GM11168 (cell line): ENCODE measurements at regions not wholly inside any gene's neighbourhood (a gene's known extent, or its start where the extent isn't known, plus 50 kb on each side); places are given as distances from the start of the nearest gene placed in this dataset.
"Not testable (repeated sequence)": the region's sequence is repeated elsewhere in the genome, so short reads cannot be mapped to it uniquely, and the experiment has no call there.

Source experiments
- in situ Hi-C: fragments of 300-500 bp; cut with MboI; formaldehyde crosslinking; loops from one replicate; pipeline ENCODE4 v1.12.0; 2022; ENCODE audit warnings: low sequenced_read_pairs; ENCODE audit not compliant: unreplicated experiment

DNA sequence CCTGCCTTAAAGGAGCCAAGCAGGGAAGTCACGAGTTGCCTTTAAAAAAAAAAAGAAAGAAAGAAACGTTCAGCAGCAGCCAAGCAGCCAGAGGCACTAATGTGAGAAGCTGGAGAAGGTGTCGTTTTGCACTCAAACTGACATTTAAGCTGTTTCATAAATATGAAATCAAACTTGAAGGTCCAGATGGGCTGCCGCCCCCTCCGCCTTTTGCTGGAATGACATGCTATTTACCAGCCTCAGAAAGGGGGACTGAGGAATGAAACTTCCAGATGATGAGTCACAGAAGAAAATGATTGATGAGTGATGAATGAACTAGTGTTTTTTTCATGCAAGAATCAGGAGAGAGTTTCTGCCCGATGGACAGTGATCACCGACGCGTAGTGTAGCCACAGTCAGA lies 396.8 kb downstream of the IGSF11 start:
- in situ Hi-C loops: no loop called here

DNA sequence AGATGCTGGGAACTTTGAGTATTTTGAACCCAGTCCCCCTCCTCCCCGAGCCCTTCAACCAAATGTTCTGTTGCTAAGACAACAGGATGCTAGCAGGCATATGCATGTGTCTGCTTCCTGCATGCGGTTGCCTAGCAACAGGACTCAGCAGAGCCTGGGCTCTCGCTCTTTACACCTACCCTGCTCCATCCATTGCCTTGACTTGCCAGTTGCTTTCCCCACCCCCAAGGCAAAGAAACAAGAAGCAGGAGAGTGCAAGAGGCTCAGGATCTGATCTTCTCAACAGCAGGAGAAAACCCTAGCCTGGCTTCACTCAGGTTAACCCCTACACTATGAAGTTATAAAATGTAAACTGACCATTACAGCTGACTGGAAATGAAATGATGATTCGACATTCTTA lies 393.0 kb downstream of the IGSF11 start:
- in situ Hi-C loops: no loop called here

DNA sequence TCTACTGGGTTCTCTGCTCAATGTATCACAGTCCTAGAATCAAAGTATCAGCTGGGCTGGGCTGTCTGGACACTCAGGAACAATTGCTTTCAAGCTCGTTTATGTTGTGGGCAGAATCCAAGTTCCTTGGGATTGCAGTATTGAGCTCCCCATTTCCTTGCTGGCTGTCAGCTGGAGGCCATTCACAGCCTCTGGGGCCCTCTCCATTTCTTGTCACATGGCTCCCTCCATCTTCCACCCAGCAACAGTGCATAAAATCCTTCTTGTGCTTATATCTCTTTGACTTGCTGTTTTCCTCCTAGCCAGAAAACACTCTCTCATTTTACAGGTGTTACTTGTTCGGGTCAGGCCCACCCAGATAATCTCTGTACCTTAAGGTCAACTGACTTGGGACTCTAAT lies 363.5 kb downstream of the IGSF11 start:
- in situ Hi-C loops: no loop called here

DNA sequence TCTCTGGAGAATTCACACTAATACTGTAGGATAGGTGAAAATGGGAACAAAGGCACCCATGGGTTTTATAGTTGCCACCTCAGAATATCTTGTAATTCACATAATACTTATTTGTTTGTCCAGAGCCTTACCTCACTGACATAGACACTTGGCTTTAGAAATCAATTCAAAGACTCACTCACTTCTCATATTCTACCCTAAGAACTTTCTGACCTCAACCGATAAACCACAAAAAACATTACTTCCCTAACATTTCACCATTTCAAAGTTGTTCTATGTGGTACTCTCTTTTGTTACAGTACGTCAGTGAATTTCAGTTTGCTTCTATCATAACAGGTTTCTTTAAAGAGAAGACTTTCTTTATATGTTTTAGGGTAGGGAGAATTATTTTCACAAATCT lies 359.3 kb downstream of the IGSF11 start:
- in situ Hi-C loops: no loop called here

DNA sequence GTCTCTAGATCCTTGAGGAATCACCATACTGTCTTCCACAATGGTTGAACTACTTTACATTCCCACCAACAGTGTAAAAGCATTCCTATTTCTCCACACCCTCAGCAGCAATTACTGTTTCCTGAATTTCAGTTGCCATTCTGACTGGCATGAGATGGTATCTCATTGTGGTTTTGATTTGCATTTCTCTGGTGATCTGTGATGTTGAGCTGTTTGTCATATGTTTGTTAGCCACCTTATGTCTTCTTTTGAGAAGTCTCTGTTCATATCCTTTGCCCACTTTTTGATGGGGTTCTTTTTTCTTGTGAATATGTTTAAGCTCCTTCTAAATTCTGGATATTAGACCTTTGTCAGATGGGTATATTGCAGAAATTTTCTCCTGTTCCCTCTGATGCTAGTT lies 356.0 kb downstream of the IGSF11 start:
- in situ Hi-C loops: not testable (repeated sequence)

DNA sequence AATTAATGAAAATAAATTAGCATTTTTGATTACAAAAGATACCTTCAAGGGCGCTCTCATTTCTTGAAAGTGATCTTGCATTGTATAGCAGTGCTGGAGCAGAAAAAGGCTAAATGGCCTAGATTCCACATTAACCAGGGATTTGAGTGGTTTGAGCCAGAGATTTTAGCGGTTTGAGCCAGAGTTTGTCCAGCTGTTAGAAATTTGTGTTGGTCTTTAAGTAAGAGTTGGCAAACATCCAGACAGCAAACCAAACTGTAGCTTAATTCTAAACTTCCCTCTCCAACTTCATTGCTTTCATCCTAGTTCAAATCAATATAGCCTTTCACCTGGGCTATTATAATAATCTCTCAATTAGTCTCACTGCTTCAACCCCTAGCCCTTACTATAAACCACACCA lies 351.7 kb downstream of the IGSF11 start:
- in situ Hi-C loops: no loop called here

DNA sequence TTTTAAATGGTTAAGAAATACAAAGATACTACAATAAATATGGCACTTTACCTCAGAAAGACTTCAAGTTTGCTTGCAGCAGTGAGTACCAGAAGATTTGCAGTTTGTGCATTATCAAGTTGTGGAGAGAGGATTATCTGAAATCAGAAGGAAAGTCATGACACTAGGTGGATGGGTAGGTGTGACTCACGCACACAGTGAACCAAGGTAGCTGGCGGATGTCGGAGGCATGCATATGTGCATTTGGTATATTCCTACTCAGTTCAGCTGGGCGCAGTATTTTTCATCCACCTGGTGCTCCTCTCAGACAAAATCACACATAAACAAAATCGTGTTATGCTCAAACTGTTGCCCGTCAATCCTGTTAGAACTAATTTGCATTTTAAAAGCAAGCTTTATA lies 351.0 kb downstream of the IGSF11 start:
- in situ Hi-C loops: no loop called here

DNA sequence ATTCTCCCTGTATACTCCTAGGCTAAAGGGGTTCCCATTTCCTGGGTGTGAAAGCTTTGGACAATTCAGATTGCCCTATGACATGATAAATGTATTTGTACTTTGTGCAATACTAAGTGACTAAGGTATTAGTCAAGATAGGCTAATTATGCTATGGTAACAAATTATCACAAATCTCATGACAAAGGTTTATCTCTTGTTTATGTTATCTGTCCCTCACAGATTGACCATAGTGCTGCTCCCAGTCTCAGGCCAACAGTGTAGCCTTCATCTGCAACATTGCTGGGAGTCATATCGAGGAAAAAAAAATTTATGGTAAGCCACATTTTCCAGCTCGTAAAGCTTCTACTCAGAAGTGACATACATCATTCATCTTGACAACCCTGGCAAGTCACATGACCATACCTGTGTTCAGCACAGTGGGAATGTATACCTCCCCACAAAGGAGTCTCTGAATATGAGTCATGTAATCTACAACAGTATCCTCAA lies 346.2 kb downstream of the IGSF11 start:
- in situ Hi-C loops: no loop called here

DNA sequence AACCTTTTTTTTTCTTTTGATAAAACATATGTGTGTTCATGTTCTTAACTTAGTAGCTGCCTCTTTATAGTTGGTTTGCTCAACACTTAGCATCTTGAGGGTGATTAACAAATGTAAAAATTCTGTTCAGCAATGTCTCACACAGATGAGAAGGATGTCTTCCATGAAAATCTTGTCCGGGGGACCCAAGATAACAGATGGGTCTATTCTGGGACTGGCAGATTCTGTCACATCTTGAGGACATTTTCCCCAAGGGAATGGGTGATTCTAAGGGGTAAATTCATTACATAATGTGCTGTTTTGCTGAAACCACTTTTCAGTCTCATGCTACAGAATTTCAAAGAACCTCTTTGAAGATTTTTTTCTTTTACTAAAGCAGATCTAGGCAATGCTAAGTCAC lies 342.2 kb downstream of the IGSF11 start:
- in situ Hi-C loops: no loop called here

DNA sequence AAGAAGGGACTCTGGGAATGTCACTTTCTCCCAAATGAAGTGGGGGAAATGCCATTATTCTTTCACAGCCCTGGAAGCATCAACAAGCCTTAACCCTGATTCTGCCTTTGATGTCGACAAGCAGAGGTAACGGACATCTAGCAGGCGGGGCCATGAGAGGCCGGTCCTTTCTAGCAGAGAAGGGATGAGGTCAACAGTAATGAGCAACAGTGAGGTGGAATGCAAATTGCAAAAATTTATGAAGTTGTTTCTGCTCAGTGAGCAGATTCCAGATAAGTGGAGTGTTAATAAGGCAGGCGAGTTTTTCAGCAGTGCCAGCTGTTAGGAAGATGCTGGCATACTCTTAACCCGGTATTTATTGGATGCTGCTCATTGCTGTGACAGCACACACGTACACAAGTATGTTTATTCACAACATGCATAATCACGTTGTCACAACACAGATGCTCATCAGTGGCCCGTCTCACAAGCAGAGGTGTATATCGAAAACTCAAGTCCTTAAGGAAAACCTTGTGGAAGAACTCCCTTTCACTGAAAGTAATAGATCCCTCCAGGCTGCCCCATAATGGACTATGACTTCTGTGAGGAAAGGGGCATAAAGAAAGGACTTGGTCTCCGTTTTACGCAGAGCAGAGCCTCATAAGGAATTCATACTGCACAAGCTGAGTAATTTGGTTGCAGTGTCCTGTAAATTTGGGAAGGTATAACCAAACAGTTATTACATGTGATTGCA lies 329.0 kb downstream of the IGSF11 start:
- in situ Hi-C loops: no loop called here

DNA sequence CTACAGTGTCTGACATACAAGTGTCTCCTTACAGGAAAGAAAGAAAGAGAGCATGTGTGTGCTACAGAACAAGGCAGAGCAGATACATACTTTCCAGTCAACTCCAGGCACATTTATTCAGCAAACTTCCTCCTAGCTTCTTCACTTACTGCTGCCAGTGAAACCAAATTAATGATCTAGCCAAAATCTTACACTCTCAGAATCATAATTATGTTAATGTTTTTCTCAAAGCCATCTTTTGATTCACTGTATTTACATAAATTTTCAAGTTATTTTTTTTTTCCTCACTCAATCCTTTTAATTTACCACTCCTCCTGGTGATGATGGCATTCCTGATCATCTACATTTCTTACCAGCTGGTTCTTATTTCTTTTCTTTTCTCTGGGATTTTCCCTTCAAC lies 326.7 kb downstream of the IGSF11 start:
- in situ Hi-C loops: no loop called here

DNA sequence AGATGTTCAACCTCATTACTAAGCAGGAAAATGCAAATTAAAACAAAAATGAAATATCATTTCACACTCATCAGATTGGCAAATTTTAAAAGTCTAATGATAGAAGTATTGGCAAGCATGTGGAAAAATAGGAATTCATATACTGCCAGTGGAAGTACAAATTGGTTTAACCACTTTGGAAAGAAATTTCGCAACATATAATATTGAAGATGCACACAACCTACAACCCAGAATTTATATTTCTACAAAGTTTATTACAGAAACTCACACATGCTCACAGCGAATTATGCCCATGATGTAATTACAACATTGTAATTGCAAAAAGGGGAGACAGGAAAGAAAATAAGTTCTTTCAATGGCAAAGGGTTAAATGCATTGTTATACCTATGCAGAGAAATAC lies 324.1 kb downstream of the IGSF11 start:
- in situ Hi-C loops: no loop called here

DNA sequence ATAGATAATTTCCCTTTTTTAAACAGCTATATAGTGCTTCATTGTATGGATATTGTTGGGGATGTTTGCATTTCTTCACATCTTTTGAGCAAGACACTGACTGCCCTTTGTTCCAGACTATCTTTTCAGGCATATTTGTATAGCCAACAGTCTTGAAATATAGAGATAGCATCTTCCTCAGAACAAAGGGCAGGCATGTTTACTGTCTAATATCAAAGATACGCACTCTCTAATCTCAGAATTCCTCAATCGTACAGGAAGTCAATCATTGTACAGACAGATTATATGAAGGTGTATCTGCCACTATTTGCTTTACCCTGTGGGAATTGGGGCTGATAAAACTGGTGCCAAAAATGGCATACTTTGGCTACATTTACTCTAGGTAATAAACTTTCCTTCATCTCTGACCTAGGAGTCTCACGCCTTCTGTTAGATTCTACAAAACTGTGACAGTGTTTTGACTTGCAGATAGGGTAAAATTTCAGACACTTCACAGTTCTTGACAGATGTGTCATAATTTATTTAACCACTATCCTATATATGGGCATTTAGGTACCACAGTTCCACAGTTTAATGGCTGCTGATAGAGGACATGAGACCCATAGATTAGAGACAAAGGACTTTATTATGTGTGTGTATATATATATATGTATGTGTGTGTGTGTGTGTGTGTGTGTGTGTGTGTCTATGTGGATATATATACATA lies 321.0 kb downstream of the IGSF11 start:
- in situ Hi-C loops: no loop called here

DNA sequence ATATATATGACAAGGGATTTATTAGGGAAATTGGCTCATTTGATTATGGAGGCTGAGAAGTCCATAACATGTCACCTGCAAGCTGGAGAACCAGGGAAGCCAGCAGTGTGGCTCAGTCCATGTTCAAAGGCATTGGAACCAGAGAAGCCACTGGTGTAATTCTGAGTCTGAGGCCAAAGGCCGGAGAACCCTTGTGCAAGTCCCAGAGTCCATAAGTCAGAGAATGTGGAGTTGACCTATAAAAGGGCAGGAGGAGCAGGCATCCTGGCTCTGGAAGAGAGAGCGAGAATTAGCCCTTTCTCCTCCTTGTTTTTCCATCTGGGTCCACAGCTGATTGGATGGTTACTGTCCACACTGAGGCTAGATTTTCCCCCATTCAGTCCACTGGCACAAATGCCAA lies 319.8 kb downstream of the IGSF11 start:
- in situ Hi-C loops: no loop called here

DNA sequence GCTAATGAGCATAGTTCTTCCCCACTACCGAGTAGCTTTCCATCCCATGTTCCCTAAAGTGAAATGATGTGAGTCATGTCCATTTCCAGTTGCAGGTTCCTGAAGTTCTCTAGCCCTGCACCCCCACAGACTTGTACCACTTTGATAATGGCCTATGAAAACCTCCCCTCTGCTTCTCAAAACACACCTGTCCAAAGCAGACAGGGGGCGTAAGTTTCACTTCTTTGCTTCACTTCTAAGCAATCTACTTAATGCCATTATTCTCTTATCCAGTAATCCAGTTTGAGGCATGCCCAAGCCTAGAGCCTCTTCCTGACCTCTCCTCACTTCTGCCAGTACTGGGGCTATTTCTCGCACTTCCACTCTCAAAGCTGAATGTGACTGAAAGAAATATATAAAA lies 305.1 kb downstream of the IGSF11 start:
- in situ Hi-C loops: no loop called here

DNA sequence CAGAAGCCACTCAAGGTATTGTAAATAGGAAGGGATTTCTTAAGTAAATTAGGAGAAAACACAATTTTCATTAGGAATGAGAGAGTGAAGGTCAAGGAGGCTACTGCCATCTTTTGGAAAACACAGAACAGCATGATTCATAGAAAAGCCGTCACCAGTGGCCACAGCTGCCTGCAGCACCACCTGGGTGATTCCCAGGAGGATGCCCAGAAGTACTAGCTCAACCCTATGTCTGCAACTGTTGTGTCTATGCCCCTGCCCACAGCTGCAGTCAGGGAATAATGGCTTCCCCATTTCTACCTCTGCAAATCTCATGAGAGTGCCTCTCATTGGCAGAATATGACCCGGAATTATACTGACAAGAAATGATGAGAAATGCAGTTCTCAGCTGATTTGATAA lies 300.0 kb downstream of the IGSF11 start:
- in situ Hi-C loops: no loop called here

DNA sequence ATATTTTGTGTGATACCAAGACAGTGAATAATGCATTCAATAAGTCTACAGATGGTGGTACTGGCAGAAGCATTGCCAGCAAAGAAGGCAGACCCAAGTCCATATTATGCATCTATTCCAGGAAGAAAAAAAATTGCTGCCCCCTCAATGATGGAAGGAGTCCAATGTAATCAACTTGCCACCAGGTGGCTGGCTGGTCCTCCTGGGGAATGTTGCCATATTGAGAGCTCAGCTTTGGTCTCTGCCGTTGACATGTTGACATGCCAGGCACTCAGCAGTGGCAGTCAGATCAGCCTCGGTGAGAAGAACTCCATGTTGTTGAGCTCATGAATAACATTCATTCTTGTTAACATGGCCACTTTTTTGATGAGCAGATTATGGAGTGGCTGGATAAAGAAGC lies 298.5 kb downstream of the IGSF11 start:
- in situ Hi-C loops: no loop called here

DNA sequence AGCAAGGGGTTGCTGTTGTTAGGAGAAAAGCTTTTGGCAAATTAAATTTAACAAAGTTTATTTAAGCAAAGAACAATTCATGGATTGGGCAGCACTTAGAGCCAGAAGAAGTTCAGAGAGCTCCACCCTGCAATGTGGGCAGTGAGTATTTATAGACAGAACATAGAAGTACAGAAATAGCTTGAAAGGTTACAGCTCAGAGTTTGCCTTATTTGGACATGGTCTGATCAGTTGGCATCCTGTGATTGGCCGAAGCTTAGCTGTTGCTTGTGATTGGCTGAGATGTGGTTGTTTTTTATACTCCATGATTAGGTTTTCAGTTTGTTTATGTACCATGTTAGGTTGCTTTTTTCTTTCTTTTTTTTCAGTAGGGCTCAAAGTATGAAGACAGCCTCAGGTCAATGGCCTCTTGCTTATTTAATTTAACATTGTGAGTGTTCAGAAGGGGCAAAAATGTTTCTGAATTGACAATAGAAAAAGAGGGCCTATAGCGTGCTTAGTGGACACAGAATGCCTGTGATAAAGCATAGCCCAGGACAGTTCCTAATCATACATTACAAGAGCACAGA lies 293.8 kb downstream of the IGSF11 start:
- in situ Hi-C loops: no loop called here

DNA sequence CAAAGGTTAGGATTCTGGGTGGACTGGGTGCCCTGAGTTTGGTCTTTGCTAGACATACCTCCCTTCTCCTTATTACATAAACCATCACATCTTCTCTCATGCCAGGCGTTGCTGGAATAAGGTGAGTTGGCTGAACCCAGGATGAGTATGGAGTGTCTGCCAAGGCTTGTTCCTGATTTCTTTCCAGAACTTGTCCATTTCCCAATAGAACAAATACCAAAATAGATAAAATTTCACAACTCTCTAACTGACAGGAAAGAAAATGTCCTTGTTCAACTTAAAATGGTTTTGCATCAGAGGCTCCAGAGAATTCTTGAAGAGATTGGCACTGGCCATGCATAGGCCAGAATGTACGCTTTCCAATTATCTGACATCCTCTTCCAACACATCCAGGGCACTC lies 291.9 kb downstream of the IGSF11 start:
- in situ Hi-C loops: no loop called here

DNA sequence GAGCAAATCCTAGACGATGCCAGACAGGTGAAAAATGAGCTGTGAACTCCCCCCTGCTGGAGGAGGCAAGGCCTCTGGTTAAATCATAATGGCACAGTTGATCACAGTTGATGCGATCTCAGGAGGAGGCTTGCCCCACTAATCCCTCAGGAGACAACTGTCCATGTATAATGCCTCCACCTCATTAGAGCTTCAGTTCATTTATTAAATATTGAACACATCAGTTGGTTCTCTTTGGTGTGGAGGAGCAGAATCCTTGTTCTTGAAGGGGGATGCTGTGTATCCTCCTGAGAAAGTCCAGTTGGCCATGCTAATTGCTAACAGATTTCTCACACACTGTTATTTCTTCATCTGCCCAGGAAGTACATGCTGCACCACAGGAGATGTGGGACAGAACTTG lies 290.5 kb downstream of the IGSF11 start:
- in situ Hi-C loops: no loop called here

DNA sequence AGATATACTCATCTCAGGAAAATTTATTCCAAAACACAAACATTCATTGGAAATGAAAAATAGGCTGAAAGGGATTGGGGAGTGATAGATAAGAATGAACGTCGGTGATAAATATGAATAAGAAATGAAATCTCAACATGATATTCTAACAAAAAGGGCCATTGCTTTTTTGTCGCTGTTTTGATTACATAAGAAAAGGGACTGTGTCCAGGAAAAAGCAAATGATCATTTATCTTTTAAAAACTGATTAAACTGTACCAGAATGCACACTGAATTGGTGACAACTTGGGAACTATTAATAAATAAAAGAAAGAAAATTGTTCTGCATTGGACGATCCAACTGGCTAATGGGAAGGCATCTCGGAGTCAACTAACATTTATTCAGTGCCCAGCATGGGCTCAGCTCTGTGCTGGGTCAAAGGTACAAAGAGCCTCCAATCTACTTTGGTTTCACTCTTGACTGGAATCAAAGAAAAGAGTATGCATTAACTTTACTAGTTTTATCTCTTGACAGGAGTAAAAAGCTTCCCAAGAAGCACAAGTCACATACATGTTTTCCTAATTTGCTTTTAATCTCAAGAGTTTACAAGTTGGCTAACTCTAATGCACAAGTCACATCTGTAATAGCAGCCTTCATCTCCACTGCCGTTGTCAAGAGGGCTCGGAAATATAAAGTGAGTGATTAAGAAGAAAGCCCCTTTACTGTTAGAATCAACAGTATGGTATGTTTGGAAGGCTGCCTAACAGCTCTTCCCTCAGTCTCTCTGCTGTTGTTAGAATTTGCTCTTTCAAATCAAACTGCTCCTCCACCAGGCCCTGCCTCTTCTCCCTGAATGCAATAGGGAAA lies 280.0 kb downstream of the IGSF11 start:
- in situ Hi-C loops: no loop called here
